ENCODE measurements at regions not wholly inside any gene's neighbourhood (a gene's known extent, or its start where the extent isn't known, plus 50 kb on each side); places are given as distances from the start of the nearest gene placed in this dataset.
A peak's percentile ranks its signal among the peaks of the same experiment; 100 is the strongest.

GRCh38 chr1:166272851-166273250 is 106.0 kb upstream of the FAM78B start:
- TF ChIP-seq OSR1 (CRISPR knock-in tag; IDR thresholded peaks at IDR 0.05) (no peak), ZFP3 (CRISPR knock-in tag; IDR thresholded peaks at IDR 0.05) (no peak), BACH2 (CRISPR knock-in tag; IDR thresholded peaks at IDR 0.05; ENCODE audit: borderline replicate concordance) (no peak), PPARA (CRISPR knock-in tag; IDR thresholded peaks at IDR 0.05; ENCODE audit: borderline replicate concordance) (no peak), ARNTL (CRISPR knock-in tag; IDR thresholded peaks at IDR 0.05; ENCODE audit: borderline replicate concordance, low read depth) (no peak), ZFP30 (CRISPR knock-in tag; IDR thresholded peaks at IDR 0.05) (no peak), GLIS3 (CRISPR knock-in tag; IDR thresholded peaks at IDR 0.05) (no peak)
- ATAC-seq: no peak

- ATAC-seq: no peak; the same call in 2 of the 3 replicates
- TF ChIP-seq ZNF70 (CRISPR knock-in tag; IDR thresholded peaks at IDR 0.05): peak; percentile 24; the same call in 1 of the 2 replicates
- TF ChIP-seq RARB (CRISPR knock-in tag; IDR thresholded peaks at IDR 0.05): no peak
- TF ChIP-seq TSHZ2 (CRISPR knock-in tag; IDR thresholded peaks at IDR 0.05): peak; percentile 91
- TF ChIP-seq TCF4 (CRISPR knock-in tag; IDR thresholded peaks at IDR 0.05; ENCODE audit: borderline replicate concordance): peak; percentile 82; the same call in 1 of the 2 replicates
Observed at GRCh38 chr1:166273618-166274017, 106.8 kb upstream of the FAM78B start.

GRCh38 chr1:166282391-166283137 is 115.8 kb upstream of the FAM78B start:
- TF ChIP-seq BACH2 (CRISPR knock-in tag; IDR thresholded peaks at IDR 0.05; ENCODE audit: borderline replicate concordance) (no peak), ZNF8 (CRISPR knock-in tag; IDR thresholded peaks at IDR 0.05) (no peak), PPARA (CRISPR knock-in tag; IDR thresholded peaks at IDR 0.05; ENCODE audit: borderline replicate concordance) (no peak), ZNF565 (CRISPR knock-in tag; conservative IDR thresholded peaks at IDR 0.05; ENCODE audit: low read depth) (no peak), ZFP30 (CRISPR knock-in tag; IDR thresholded peaks at IDR 0.05) (no peak), POU6F1 (CRISPR knock-in tag; IDR thresholded peaks at IDR 0.05; ENCODE audit: borderline replicate concordance, low read depth) (no peak), TOX (CRISPR knock-in tag; IDR thresholded peaks at IDR 0.05; ENCODE audit: borderline replicate concordance) (no peak), TSHZ2 (CRISPR knock-in tag; IDR thresholded peaks at IDR 0.05) (no peak)
- no peak for ATAC-seq

GRCh38 chr1:166283190-166283589 is 116.4 kb upstream of the FAM78B start:
- no peak for ATAC-seq
- TF ChIP-seq ZNF8 (CRISPR knock-in tag; IDR thresholded peaks at IDR 0.05): no peak
- no peak for TF ChIP-seq RARB (CRISPR knock-in tag; IDR thresholded peaks at IDR 0.05)
- no peak for TF ChIP-seq CSRNP3 (CRISPR knock-in tag; IDR thresholded peaks at IDR 0.05)
- TF ChIP-seq TSHZ2 (CRISPR knock-in tag; IDR thresholded peaks at IDR 0.05): no peak
- no peak for TF ChIP-seq ARNTL (CRISPR knock-in tag; IDR thresholded peaks at IDR 0.05; ENCODE audit: borderline replicate concordance, low read depth)
- TF ChIP-seq OSR1 (CRISPR knock-in tag; IDR thresholded peaks at IDR 0.05): no peak
- no peak for TF ChIP-seq PPARA (CRISPR knock-in tag; IDR thresholded peaks at IDR 0.05; ENCODE audit: borderline replicate concordance)
- TF ChIP-seq ISL1 (CRISPR knock-in tag; IDR thresholded peaks at IDR 0.05): no peak
- no peak for TF ChIP-seq ZFP3 (CRISPR knock-in tag; IDR thresholded peaks at IDR 0.05)
- no peak for TF ChIP-seq TOX (CRISPR knock-in tag; IDR thresholded peaks at IDR 0.05; ENCODE audit: borderline replicate concordance)
- no peak for TF ChIP-seq POU6F1 (CRISPR knock-in tag; IDR thresholded peaks at IDR 0.05; ENCODE audit: borderline replicate concordance, low read depth)
- no peak for TF ChIP-seq ZC3H10 (CRISPR knock-in tag; IDR thresholded peaks at IDR 0.05)
- no peak for TF ChIP-seq GLIS3 (CRISPR knock-in tag; IDR thresholded peaks at IDR 0.05)
- TF ChIP-seq ZNF70 (CRISPR knock-in tag; IDR thresholded peaks at IDR 0.05): no peak
- no peak for TF ChIP-seq ZFP30 (CRISPR knock-in tag; IDR thresholded peaks at IDR 0.05)
- no peak for TF ChIP-seq BACH2 (CRISPR knock-in tag; IDR thresholded peaks at IDR 0.05; ENCODE audit: borderline replicate concordance)

Measured in SK-N-SH treated with all-trans-retinoic acid at 6 μM for 48 hours (cell line).